Fibroblast of mammary gland (primary cell): ENCODE measurements at regions not wholly inside any gene's neighbourhood (a gene's known extent, or its start where the extent isn't known, plus 50 kb on each side); places are given as distances from the start of the nearest gene placed in this dataset.

Experiments
- DNase-seq: peaks from one replicate; pipeline ENCODE4 v3.0.0-alpha.2; 2010; ENCODE audit warnings: low read depth
- H3K4me3 ChIP-seq: 2 replicates; pipeline ENCODE4 v1.5.1; 2011; ENCODE audit warnings: low read depth, mild to moderate bottlenecking, low read length, moderate library complexity; ENCODE audit not compliant: control insufficient read depth
- CTCF ChIP-seq: conservative IDR thresholded peaks from 2 replicates; pipeline ENCODE4 v1.5.1; 2011; ENCODE audit warnings: low read depth, low read length, inconsistent platforms; ENCODE audit not compliant: control insufficient read depth, insufficient read depth

DNA sequence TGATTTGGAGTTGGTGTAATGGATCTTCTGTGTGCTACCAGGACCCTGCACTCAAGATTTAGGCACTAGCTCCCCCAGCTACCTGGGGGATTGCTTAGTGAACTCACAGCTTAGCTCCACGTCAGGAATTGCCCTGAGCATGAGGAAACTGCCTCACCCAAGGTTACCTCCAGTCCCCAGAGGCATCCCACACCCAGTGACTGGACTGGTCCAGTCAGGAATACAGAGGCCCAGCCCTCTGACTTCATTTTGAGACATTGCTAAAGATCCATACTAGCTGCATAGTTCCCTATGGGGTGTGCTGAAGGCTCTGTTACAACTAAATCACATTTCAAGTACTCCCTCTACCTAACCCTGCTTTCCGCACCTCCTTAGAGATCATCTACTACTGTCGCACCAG, 364.7 kb downstream of the EFNA5 start:
- H3K4me3 ChIP-seq, result no peak overlapping the region
- TF ChIP-seq CTCF, result no peak
- no peak for DNase-seq

DNA sequence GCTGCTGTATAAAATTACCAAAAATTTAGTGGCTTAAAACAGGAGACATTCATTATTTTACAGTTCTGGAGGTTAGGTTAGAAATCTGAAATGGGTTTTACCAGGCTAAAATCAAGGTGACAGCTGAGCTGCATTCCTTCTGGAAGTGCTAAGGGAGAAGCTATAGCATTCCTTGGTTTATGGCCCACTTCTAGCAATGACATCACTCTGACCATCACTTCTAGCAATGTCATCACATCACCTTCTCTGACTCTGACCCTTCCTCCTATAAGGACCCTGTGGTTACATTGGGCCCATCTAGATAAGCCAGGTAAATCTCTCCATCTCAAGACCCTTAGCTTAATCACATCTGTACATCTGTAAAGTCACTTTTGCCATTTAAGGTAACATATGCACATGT, 366.1 kb downstream of the EFNA5 start:
- DNase-seq, result no peak
- no peak overlapping the region for H3K4me3 ChIP-seq
- TF ChIP-seq CTCF, result no peak

GRCh38 chr5:107303171-107303968, 367.4 kb downstream of the EFNA5 start:
- H3K4me3 ChIP-seq, result no peak overlapping the region
- no peak for TF ChIP-seq CTCF
- DNase-seq, result no peak

DNA sequence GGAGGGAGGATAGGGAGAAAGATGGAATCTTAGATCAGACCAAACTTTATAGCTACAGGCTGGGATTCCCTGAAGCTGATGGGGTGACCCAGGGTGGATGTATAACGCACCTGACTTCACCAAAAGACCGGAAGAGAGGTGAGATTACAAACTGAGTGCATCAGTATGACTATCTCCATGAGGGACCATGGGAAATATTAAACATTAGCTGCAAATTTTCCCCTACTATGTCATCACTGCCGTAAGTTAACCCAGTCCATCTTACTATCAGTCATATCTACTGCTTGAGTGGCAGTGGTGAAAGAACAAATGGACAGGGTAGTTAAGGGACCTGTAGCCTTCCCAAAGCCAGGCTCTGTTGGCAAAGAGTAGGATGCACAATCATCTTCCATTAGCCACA, 368.3 kb downstream of the EFNA5 start:
- no peak for TF ChIP-seq CTCF
- DNase-seq, result no peak
- no peak overlapping the region for H3K4me3 ChIP-seq

GRCh38 chr5:107301999-107302398, 368.7 kb downstream of the EFNA5 start:
- H3K4me3 ChIP-seq, result no peak overlapping the region
- no peak for TF ChIP-seq CTCF
- no peak for DNase-seq

DNA sequence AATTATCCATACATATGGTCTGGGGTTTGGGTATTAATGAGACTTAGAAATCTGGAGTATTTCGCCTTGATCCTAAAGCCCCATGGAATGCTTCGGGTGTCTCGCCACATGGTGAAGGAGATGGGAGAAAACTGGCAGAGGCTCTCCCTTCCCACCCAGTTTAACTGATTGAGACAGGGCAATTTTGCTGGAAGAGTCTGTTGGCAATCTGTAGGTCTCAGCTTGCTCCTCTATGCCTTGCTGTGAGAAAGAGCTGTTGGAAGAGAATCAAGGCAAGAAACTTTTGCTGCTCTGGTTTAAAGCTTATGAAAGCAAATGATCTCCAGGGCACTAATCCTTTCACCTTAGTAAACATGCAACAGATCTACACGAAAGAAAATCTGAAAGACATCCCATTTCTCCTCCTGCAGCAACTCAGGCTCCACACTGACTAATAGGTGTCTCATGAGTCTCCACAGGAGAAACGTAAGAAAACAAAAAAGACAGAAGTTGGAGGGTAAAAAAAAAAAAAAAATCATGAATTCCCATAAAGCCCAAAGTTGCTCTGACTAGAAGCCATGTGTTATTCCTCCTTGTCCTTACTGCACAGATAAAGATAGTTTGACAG, 369.9 kb downstream of the EFNA5 start:
- no peak for TF ChIP-seq CTCF
- no peak overlapping the region for H3K4me3 ChIP-seq
- DNase-seq, result no peak

GRCh38 chr5:107296572-107296971, 374.2 kb downstream of the EFNA5 start:
- H3K4me3 ChIP-seq, result no peak overlapping the region
- TF ChIP-seq CTCF, result no peak
- no peak for DNase-seq
